Naive thymus-derived CD8-positive, alpha-beta T cell (primary cell): ENCODE measurements at regions not wholly inside any gene's neighbourhood (a gene's known extent, or its start where the extent isn't known, plus 50 kb on each side); places are given as distances from the start of the nearest gene placed in this dataset.
"Not testable (repeated sequence)": the region's sequence is repeated elsewhere in the genome, so short reads cannot be mapped to it uniquely, and the experiment has no call there.

Experiments
- ATAC-seq, 2 donors: fragments of 150-1000 bp; cut with Tn5 transposase in 1 of 2; sonication (Bioruptor Pico), chemical (Tn5 transposase) in 1 of 2; 1 replicate in 1 of 2; 2 replicates in 1 of 2; pipeline ENCODE4 v1.10.0; 2021; ENCODE audit warnings: mild to moderate bottlenecking in 2 of 2, moderate library complexity in 2 of 2
- POLR2A ChIA-PET: fragments of 350-600 bp; sonication (Branson Sonifier 250); formaldehyde crosslinking; loops from one replicate; lab custom pipeline; 2021; ENCODE audit warnings: antibody characterized with exemption; lab: Charles Lee
- DNase-seq, 10 donors: peaks; one replicate each; pipeline versions ENCODE4 v3.0.0 to v3.0.0-alpha.2; 2020 to 2022
- H3K27ac Mint-ChIP-seq, 10 donors: one replicate each; pipeline ENCODE4 v1.8.0; 2020 to 2022; ENCODE audit warnings: mild to moderate bottlenecking in 10 of 10, mixed read lengths in 10 of 10, moderate library complexity in 4 of 10, inconsistent platforms in 1 of 10
- H3K27me3 Mint-ChIP-seq, 5 donors: one replicate each; pipeline ENCODE4 v1.8.0; 2021 to 2022; ENCODE audit warnings: mixed read lengths in 5 of 5
- H3K36me3 Mint-ChIP-seq, 3 donors: one replicate each; pipeline ENCODE4 v1.8.0; 2020 to 2022; ENCODE audit warnings: mixed read lengths in 3 of 3, mild to moderate bottlenecking in 2 of 3, inconsistent platforms in 1 of 3
- H3K4me1 Mint-ChIP-seq, 4 donors: one replicate each; pipeline ENCODE4 v1.8.0; 2021 to 2022; ENCODE audit warnings: mixed read lengths in 4 of 4
- H3K4me3 Mint-ChIP-seq, 10 donors: one replicate each; pipeline ENCODE4 v1.8.0; 2020 to 2022; ENCODE audit warnings: mild to moderate bottlenecking in 10 of 10, mixed read lengths in 10 of 10, moderate library complexity in 6 of 10, inconsistent platforms in 1 of 10
- H3K9me3 Mint-ChIP-seq, 9 donors: one replicate each; pipeline ENCODE4 v1.8.0; 2020 to 2022; ENCODE audit warnings: mixed read lengths in 9 of 9, mild to moderate bottlenecking in 3 of 9, inconsistent platforms in 1 of 9, moderate library complexity in 1 of 9

- ATAC-seq (no peak), DNase-seq (no peak)
- Mint-ChIP-seq H3K9me3 (peaks cover 0 to 10% (median 4%) of the 10 kb centered on the region in 9 donors), H3K4me3 (no peak overlapping the region), H3K27me3 (peaks cover 0 to 21% (median 0%) of the 10 kb centered on the region in 5 donors), H3K4me1 (no peaks in the 10 kb centered on the region), H3K36me3 (no peaks in the 10 kb centered on the region), H3K27ac (no peak overlapping the region)
- POLR2A ChIA-PET = no interaction called here
Observed at GRCh38 chr6:147936703-147937470, 405.8 kb upstream of the SASH1 start.

- H3K27ac Mint-ChIP-seq = no peak overlapping the region
- DNase-seq (no peak), ATAC-seq (no peak)
- no peaks in the 10 kb centered on the region for H3K36me3 Mint-ChIP-seq
- POLR2A ChIA-PET = no interaction called here
- peaks cover 0 to 10% (median 2%) of the 10 kb centered on the region in 5 donors for H3K27me3 Mint-ChIP-seq
- peaks cover 0 to 29% (median 3%) of the 10 kb centered on the region in 9 donors for H3K9me3 Mint-ChIP-seq
- no peak overlapping the region for H3K4me3 Mint-ChIP-seq
- no peaks in the 10 kb centered on the region for H3K4me1 Mint-ChIP-seq
Observed at GRCh38 chr6:147941143-147941542, 401.5 kb upstream of the SASH1 start.

- no peak overlapping the region for H3K4me3 Mint-ChIP-seq
- peaks cover 0 to 32% (median 3%) of the 10 kb centered on the region in 9 donors for H3K9me3 Mint-ChIP-seq
- H3K27me3 Mint-ChIP-seq = peaks cover 0 to 10% (median 2%) of the 10 kb centered on the region in 5 donors
- ATAC-seq = no peak
- DNase-seq = no peak
- no peak overlapping the region for H3K27ac Mint-ChIP-seq
- H3K4me1 Mint-ChIP-seq = no peaks in the 10 kb centered on the region
- POLR2A ChIA-PET = no interaction called here
- H3K36me3 Mint-ChIP-seq = no peaks in the 10 kb centered on the region
Observed at GRCh38 chr6:147942363-147942762, 400.3 kb upstream of the SASH1 start.

GRCh38 chr6:147944122-147944521 is 398.5 kb upstream of the SASH1 start:
- Mint-ChIP-seq H3K36me3 (no peaks in the 10 kb centered on the region), H3K4me1 (no peaks in the 10 kb centered on the region), H3K27ac (no peak overlapping the region), H3K9me3 (peaks cover 0 to 32% (median 3%) of the 10 kb centered on the region in 9 donors), H3K4me3 (no peak overlapping the region), H3K27me3 (peaks cover 0 to 10% (median 2%) of the 10 kb centered on the region in 5 donors)
- POLR2A ChIA-PET = no interaction called here
- ATAC-seq (no peak), DNase-seq (no peak)

GRCh38 chr6:147947521-147947920 is 395.1 kb upstream of the SASH1 start:
- POLR2A ChIA-PET = no interaction called here
- Mint-ChIP-seq H3K27ac (no peak overlapping the region), H3K9me3 (peaks cover 0 to 32% (median 2%) of the 10 kb centered on the region in 9 donors), H3K36me3 (no peaks in the 10 kb centered on the region), H3K27me3 (peaks cover 0 to 13% (median 2%) of the 10 kb centered on the region in 5 donors), H3K4me3 (no peak overlapping the region), H3K4me1 (no peaks in the 10 kb centered on the region)
- DNase-seq (no peak), ATAC-seq (no peak)

GRCh38 chr6:147949981-147950622 is 392.5 kb upstream of the SASH1 start:
- H3K4me3 Mint-ChIP-seq = no peak overlapping the region
- H3K36me3 Mint-ChIP-seq = no peaks in the 10 kb centered on the region
- ATAC-seq = no peak
- H3K4me1 Mint-ChIP-seq = no peaks in the 10 kb centered on the region
- H3K27ac Mint-ChIP-seq = no peak overlapping the region
- H3K27me3 Mint-ChIP-seq = peaks cover 0 to 8% (median 0%) of the 10 kb centered on the region in 5 donors
- POLR2A ChIA-PET = no interaction called here
- peaks cover 0 to 14% (median 0%) of the 10 kb centered on the region in 9 donors for H3K9me3 Mint-ChIP-seq
- no peak for DNase-seq

GRCh38 chr6:147950623-147950987 is 392.0 kb upstream of the SASH1 start:
- Mint-ChIP-seq H3K4me1 (no peaks in the 10 kb centered on the region), H3K27me3 (peaks cover 0 to 8% (median 0%) of the 10 kb centered on the region in 5 donors), H3K36me3 (no peaks in the 10 kb centered on the region), H3K9me3 (peaks cover 0 to 9% (median 0%) of the 10 kb centered on the region in 9 donors), H3K27ac (no peak overlapping the region), H3K4me3 (no peak overlapping the region)
- POLR2A ChIA-PET = no interaction called here
- no peak for DNase-seq
- no peak for ATAC-seq

GRCh38 chr6:147951726-147952125 is 390.9 kb upstream of the SASH1 start:
- ATAC-seq (no peak), DNase-seq (no peak)
- Mint-ChIP-seq H3K27me3 (peaks cover 0 to 5% (median 0%) of the 10 kb centered on the region in 5 donors), H3K4me3 (no peak overlapping the region), H3K9me3 (no peaks in the 10 kb centered on the region), H3K4me1 (no peaks in the 10 kb centered on the region), H3K27ac (no peak overlapping the region), H3K36me3 (no peaks in the 10 kb centered on the region)
- POLR2A ChIA-PET = no interaction called here

GRCh38 chr6:147954938-147955337 is 387.7 kb upstream of the SASH1 start:
- DNase-seq (no peak), ATAC-seq (no peak)
- POLR2A ChIA-PET = no interaction called here
- no peaks in the 10 kb centered on the region for H3K36me3 Mint-ChIP-seq
- peaks cover 0 to 5% (median 0%) of the 10 kb centered on the region in 5 donors for H3K27me3 Mint-ChIP-seq
- H3K4me1 Mint-ChIP-seq = no peaks in the 10 kb centered on the region
- H3K27ac Mint-ChIP-seq = no peak overlapping the region
- peaks cover 0 to 3% (median 0%) of the 10 kb centered on the region in 9 donors for H3K9me3 Mint-ChIP-seq
- H3K4me3 Mint-ChIP-seq = no peak overlapping the region

- Mint-ChIP-seq H3K9me3 (peaks cover 0 to 3% (median 0%) of the 10 kb centered on the region in 9 donors), H3K4me3 (no peak overlapping the region), H3K27ac (no peak overlapping the region), H3K36me3 (no peaks in the 10 kb centered on the region), H3K27me3 (no peaks in the 10 kb centered on the region), H3K4me1 (no peaks in the 10 kb centered on the region)
- ATAC-seq (no peak), DNase-seq (no peak)
- POLR2A ChIA-PET = no interaction called here
Observed at GRCh38 chr6:147958683-147959082, 384.0 kb upstream of the SASH1 start.

- DNase-seq (no peak), ATAC-seq (no peak)
- Mint-ChIP-seq H3K36me3 (no peaks in the 10 kb centered on the region), H3K4me3 (no peak overlapping the region), H3K27ac (no peak overlapping the region), H3K9me3 (peaks cover 0 to 4% (median 0%) of the 10 kb centered on the region in 9 donors), H3K4me1 (no peaks in the 10 kb centered on the region), H3K27me3 (no peaks in the 10 kb centered on the region)
- POLR2A ChIA-PET = no interaction called here
Observed at GRCh38 chr6:147961481-147962141, 381.0 kb upstream of the SASH1 start.

GRCh38 chr6:147965448-147965847 is 377.2 kb upstream of the SASH1 start:
- H3K4me3 Mint-ChIP-seq, H3K9me3 Mint-ChIP-seq, POLR2A ChIA-PET, H3K4me1 Mint-ChIP-seq, H3K36me3 Mint-ChIP-seq, H3K27me3 Mint-ChIP-seq, ATAC-seq, DNase-seq, H3K27ac Mint-ChIP-seq: not testable (repeated sequence)

- Mint-ChIP-seq H3K4me3 (no peak overlapping the region), H3K27ac (no peak overlapping the region), H3K36me3 (peaks cover 0 to 3% (median 0%) of the 10 kb centered on the region in 3 donors), H3K9me3 (peaks cover 0 to 2% (median 0%) of the 10 kb centered on the region in 9 donors), H3K4me1 (no peaks in the 10 kb centered on the region), H3K27me3 (no peaks in the 10 kb centered on the region)
- ATAC-seq (no peak), DNase-seq (no peak)
- POLR2A ChIA-PET = no interaction called here
Observed at GRCh38 chr6:147970970-147971369, 371.7 kb upstream of the SASH1 start.
